ENCODE measurements at regions not wholly inside any gene's neighbourhood (a gene's known extent, or its start where the extent isn't known, plus 50 kb on each side); places are given as distances from the start of the nearest gene placed in this dataset.

DNA sequence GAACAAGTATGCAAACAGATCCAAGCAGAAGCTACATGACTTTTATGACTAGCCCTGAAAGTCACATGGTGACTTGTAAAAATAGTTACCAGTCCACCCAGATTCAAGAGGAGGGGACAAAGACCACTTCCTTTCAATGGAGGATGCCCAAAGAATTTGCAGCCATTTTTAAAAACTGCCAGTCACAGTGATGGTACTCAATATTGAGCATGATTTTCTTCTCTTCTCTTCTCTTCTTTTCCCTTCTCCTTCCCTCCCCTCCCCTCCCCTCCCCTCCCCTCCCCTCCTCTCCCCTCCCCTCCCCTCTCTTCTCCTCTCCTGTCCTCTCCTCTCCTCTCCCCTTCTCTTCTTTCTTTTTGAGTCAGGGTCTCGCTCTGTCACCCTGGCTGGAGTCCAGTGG, 286.9 kb downstream of the PARP8 start:
- Histone ChIP-seq H3K9me3 (ENCODE audit: control extremely low read depth in 1 of 5, control insufficient read depth in 4 of 5, insufficient read depth in 2 of 5, low read depth in 1 of 5, low read length in 4 of 5) (no peaks in the 10 kb centered on the region), H3K4me3 (ENCODE audit: control insufficient read depth in 1 of 7, extremely low read depth in 1 of 7, insufficient read depth in 4 of 7, low read depth in 2 of 7, low read length in 6 of 7) (no peak overlapping the region), H3K36me3 (ENCODE audit: control insufficient read depth in 4 of 4, insufficient read depth in 4 of 4, low read length in 3 of 4) (no peaks in the 10 kb centered on the region), H3K27me3 (replicated peaks in 2 of 5; ENCODE audit: control insufficient read depth in 4 of 5, insufficient read depth in 5 of 5, low read length in 4 of 5) (peaks cover 0 to 15% (median 3%) of the 10 kb centered on the region in 5 experiments), H3K4me1 (ENCODE audit: control extremely low read depth in 1 of 4, control insufficient read depth in 4 of 4, insufficient read depth in 4 of 4, low read length in 3 of 4) (no peaks in the 10 kb centered on the region), H3K27ac (ENCODE audit: insufficient read depth in 1 of 2, low read depth in 1 of 2, low read length in 2 of 2, poor library complexity in 1 of 2, severe bottlenecking in 2 of 2) (no peak overlapping the region)
- no peak for DNase-seq
- ChIA-PET CTCF (no interaction called here), POLR2A (no interaction called here)
- 90% methylated on average over 1 of the region's 1 CpG for WGBS (ENCODE audit: insufficient coverage)

DNA sequence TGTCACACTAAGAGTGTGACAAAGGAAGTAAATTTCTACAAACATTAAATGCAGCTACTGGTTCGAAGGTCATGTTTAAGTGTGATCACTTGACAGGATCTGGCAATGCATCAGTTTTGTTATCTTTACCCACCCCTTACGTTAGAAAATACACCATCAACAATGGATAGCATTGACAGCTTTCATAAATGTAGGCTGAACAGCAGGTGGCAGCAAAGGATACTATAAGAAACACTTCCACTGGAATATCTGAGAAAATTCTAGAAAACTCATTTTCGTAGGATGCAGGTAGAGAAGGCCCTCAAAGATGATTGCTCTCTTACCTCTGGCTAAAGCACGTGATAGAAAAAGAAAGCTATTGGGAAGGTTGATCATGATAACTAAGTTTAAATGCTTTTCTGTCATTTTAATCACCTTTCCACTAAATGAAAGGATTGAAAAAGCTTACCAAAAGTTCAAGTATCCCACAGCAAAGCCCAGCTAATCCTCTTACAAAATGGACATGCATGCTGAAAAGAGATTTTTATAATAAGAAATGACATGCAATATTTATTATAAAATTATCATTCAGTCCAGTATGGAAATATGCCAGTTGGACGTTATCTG, 292.5 kb downstream of the PARP8 start:
- no peak overlapping the region for H3K4me3 ChIP-seq (ENCODE audit: control insufficient read depth in 1 of 7, extremely low read depth in 1 of 7, insufficient read depth in 4 of 7, low read depth in 2 of 7, low read length in 6 of 7)
- no peaks in the 10 kb centered on the region for H3K9me3 ChIP-seq (ENCODE audit: control extremely low read depth in 1 of 5, control insufficient read depth in 4 of 5, insufficient read depth in 2 of 5, low read depth in 1 of 5, low read length in 4 of 5)
- H3K36me3 ChIP-seq (ENCODE audit: control insufficient read depth in 4 of 4, insufficient read depth in 4 of 4, low read length in 3 of 4): no peaks in the 10 kb centered on the region
- peaks cover 7 to 42% (median 27%) of the 10 kb centered on the region in 5 experiments for H3K27me3 ChIP-seq (replicated peaks in 2 of 5; ENCODE audit: control insufficient read depth in 4 of 5, insufficient read depth in 5 of 5, low read length in 4 of 5)
- ChIA-PET CTCF (interaction anchor here (0.9 to 3.5 kb wide), 6 partner anchors 8 to 1840 kb away, joined by 3 to 14 read pairs (median 4); no protein-coding TSS in a partner anchor), POLR2A (no interaction called here)
- DNase-seq: peak in 2 of 3 donors; percentile 52 to 55
- WGBS (ENCODE audit: insufficient coverage): no CpG with 5 or more reads among the region's 5 CpGs
- H3K4me1 ChIP-seq (ENCODE audit: control extremely low read depth in 1 of 4, control insufficient read depth in 4 of 4, insufficient read depth in 4 of 4, low read length in 3 of 4): peaks cover 0 to 9% (median 8%) of the 10 kb centered on the region in 4 experiments
- H3K27ac ChIP-seq (ENCODE audit: insufficient read depth in 1 of 2, low read depth in 1 of 2, low read length in 2 of 2, poor library complexity in 1 of 2, severe bottlenecking in 2 of 2): no peak overlapping the region

DNA sequence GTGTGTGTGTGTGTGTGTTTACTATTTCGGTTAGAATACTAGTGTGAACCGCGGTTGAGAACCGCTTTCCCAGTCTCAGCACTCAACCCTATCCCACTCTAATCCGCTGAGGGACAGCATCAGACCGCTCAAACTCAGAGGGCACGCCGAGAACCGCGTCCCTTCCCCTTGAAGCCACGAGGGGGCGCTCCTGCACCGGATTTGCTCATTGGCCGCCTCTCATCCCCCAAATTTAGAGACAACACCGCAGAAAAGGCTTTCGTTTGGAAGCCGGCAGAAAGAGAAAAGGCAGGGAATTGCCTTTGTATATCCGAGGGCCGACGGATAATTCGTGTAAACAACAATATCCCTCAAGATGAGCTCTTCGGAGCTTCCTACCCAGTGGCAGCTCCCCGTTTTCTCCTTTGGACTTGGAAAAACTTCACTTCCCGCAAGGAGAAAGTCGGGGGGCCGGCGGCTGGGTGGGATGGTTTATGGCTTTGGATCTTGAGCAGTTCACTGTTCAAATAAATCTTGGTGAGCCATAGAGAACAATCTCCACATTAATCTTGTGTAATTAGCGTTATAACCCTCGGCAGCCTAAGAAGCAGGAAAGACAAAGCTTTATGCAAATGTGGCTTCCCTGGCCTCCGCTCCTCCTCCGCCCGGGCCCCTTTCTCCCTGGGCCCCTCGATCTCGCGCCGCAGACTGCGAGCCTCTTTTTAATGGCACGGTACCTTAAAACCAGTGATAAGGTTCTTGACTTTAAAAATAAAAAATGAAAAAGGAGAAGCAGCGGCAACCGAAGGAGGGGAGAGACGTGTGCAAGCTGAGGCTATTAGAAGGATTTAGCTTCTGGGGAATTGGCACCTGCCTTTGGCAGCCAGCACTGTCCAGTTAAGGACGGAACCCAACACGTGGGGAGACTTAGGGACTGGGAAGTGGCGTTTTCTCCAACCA, 296.8 kb downstream of the PARP8 start:
- Histone ChIP-seq H3K9me3 (ENCODE audit: control extremely low read depth in 1 of 5, control insufficient read depth in 4 of 5, insufficient read depth in 2 of 5, low read depth in 1 of 5, low read length in 4 of 5) (peaks cover 0 to under 1% (median 0%) of the 10 kb centered on the region in 5 experiments), H3K4me3 (ENCODE audit: control insufficient read depth in 1 of 7, extremely low read depth in 1 of 7, insufficient read depth in 4 of 7, low read depth in 2 of 7, low read length in 6 of 7) (peak overlapping the region; percentile 8 to 70 (median 51)), H3K4me1 (ENCODE audit: control extremely low read depth in 1 of 4, control insufficient read depth in 4 of 4, insufficient read depth in 4 of 4, low read length in 3 of 4) (peaks cover 4 to 25% (median 16%) of the 10 kb centered on the region in 4 experiments), H3K27ac (ENCODE audit: insufficient read depth in 1 of 2, low read depth in 1 of 2, low read length in 2 of 2, poor library complexity in 1 of 2, severe bottlenecking in 2 of 2) (no peak overlapping the region), H3K27me3 (replicated peaks in 2 of 5; ENCODE audit: control insufficient read depth in 4 of 5, insufficient read depth in 5 of 5, low read length in 4 of 5) (peaks cover 38 to 70% (median 50%) of the 10 kb centered on the region in 5 experiments), H3K36me3 (ENCODE audit: control insufficient read depth in 4 of 4, insufficient read depth in 4 of 4, low read length in 3 of 4) (no peaks in the 10 kb centered on the region)
- CTCF ChIA-PET: interaction anchor here (0.7 to 2.1 kb wide), 6 partner anchors 9 to 1695 kb away, joined by 3 to 13 read pairs (median 4); no protein-coding TSS in a partner anchor
- peak; percentile 53 to 66 (median 65) for DNase-seq
- POLR2A ChIA-PET: no interaction called here
- WGBS (ENCODE audit: insufficient coverage): under 1% methylated on average over 26 of the region's 44 CpGs

DNA sequence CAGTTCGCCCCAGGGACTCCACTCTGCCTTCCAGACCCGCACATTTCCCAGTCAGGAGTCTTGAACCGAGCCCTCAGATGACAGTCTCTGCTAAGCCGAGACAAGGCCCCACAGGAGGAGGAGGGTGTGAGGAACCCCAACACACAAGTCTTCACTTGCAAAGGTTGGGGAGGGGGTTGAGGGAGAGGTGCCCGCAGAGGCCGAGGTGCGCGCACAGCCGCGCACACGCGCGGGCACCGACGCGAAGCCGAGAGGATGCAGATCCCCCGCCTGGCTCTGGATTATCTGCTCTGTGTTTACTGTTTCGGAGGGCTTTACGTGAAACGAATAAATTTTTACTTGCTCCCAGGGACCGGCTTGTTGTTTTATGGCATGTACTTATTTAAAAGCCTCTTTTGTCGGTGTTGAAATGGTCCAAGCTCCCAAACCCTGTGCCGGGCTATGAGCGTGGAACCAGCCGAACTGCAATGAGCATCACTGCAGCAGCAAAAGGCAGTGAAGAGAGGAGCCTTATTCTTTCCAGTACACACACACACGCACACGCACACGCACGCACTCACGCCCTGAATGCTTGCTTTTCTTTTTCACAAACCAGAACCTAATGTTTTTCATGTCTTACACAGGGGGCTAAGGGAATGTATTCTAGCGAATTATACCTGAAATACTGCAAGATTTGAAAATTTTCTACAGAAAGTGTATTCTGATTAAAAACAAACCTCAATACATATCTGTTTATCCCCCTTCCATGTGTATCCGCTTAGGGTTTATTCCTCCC, 297.7 kb downstream of the PARP8 start:
- Histone ChIP-seq H3K36me3 (ENCODE audit: control insufficient read depth in 4 of 4, insufficient read depth in 4 of 4, low read length in 3 of 4) (no peaks in the 10 kb centered on the region), H3K27me3 (replicated peaks in 2 of 5; ENCODE audit: control insufficient read depth in 4 of 5, insufficient read depth in 5 of 5, low read length in 4 of 5) (peaks cover 45 to 76% (median 49%) of the 10 kb centered on the region in 5 experiments), H3K4me1 (ENCODE audit: control extremely low read depth in 1 of 4, control insufficient read depth in 4 of 4, insufficient read depth in 4 of 4, low read length in 3 of 4) (peaks cover 4 to 33% (median 18%) of the 10 kb centered on the region in 4 experiments), H3K4me3 (ENCODE audit: control insufficient read depth in 1 of 7, extremely low read depth in 1 of 7, insufficient read depth in 4 of 7, low read depth in 2 of 7, low read length in 6 of 7) (peak overlapping the region in 3 of 7 experiments; percentile 12 to 31 (median 15)), H3K9me3 (ENCODE audit: control extremely low read depth in 1 of 5, control insufficient read depth in 4 of 5, insufficient read depth in 2 of 5, low read depth in 1 of 5, low read length in 4 of 5) (peaks cover 0 to 2% (median 0%) of the 10 kb centered on the region in 5 experiments), H3K27ac (ENCODE audit: insufficient read depth in 1 of 2, low read depth in 1 of 2, low read length in 2 of 2, poor library complexity in 1 of 2, severe bottlenecking in 2 of 2) (no peak overlapping the region)
- DNase-seq: peak in 1 of 3 donors; percentile 37
- POLR2A ChIA-PET: no interaction called here
- WGBS (ENCODE audit: insufficient coverage): 2% methylated on average over 20 of the region's 33 CpGs
- CTCF ChIA-PET: interaction anchor here (0.8 to 2.1 kb wide), 5 partner anchors 8 to 1694 kb away, joined by 3 to 13 read pairs (median 5); no protein-coding TSS in a partner anchor

DNA sequence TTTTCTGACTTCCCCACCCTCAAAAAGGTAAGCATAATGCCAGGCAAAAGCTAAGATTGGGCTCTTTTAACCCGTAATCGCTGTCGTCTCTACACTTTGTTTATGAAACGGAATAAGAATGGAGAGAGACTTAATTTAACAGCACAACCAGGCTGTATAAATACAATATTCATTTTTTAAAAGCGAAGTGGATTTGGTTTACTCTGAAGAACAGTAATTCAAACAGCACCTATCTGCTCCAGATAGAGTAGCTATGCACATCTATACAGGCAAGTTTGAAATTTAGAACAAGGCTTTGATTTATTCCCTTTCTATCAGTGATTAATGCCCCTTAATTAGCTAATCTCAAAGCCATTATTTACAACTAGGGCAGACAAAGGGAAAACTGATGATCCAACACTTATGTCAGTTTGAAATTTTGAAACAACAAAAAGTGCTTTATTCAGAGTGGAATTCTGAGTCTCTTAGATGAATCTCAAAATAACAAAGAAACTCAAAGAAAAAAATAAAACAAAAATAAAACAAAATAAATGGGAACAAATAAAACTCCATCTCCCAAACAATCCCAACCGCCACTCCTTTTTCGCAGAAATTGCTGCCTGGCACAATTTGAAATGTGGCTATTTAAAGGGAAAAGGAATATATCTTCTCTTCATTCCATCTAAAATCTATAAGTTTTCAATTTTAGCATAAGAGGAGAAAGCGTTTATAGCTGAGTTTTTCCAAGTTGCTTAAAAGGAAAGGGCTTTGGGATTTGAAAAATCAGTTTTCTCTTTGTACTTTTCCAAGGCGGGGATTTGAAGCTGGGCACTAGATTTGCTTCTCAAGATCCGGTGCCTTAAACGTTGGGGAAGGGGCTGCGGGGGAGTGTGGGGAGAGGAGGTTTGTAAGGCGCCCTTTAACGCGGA, 298.6 kb downstream of the PARP8 start:
- POLR2A ChIA-PET: no interaction called here
- CTCF ChIA-PET: interaction anchor here (1.3 to 2.1 kb wide), 2 partner anchors 7 to 18 kb away, joined by 3 to 13 read pairs; no protein-coding TSS in a partner anchor

More for the DNA sequence above, 298.6 kb downstream of the PARP8 start:
- DNase-seq: peak in 1 of 3 donors; percentile 8
- Histone ChIP-seq H3K9me3 (ENCODE audit: control extremely low read depth in 1 of 5, control insufficient read depth in 4 of 5, insufficient read depth in 2 of 5, low read depth in 1 of 5, low read length in 4 of 5) (peaks cover 0 to 2% (median 0%) of the 10 kb centered on the region in 5 experiments), H3K36me3 (ENCODE audit: control insufficient read depth in 4 of 4, insufficient read depth in 4 of 4, low read length in 3 of 4) (no peaks in the 10 kb centered on the region), H3K4me1 (ENCODE audit: control extremely low read depth in 1 of 4, control insufficient read depth in 4 of 4, insufficient read depth in 4 of 4, low read length in 3 of 4) (peaks cover 4 to 40% (median 21%) of the 10 kb centered on the region in 4 experiments), H3K27me3 (replicated peaks in 2 of 5; ENCODE audit: control insufficient read depth in 4 of 5, insufficient read depth in 5 of 5, low read length in 4 of 5) (peaks cover 48 to 85% (median 50%) of the 10 kb centered on the region in 5 experiments), H3K4me3 (ENCODE audit: control insufficient read depth in 1 of 7, extremely low read depth in 1 of 7, insufficient read depth in 4 of 7, low read depth in 2 of 7, low read length in 6 of 7) (no peak overlapping the region), H3K27ac (ENCODE audit: insufficient read depth in 1 of 2, low read depth in 1 of 2, low read length in 2 of 2, poor library complexity in 1 of 2, severe bottlenecking in 2 of 2) (no peak overlapping the region)
- WGBS (ENCODE audit: insufficient coverage): 17% methylated on average over 6 of the region's 15 CpGs
